K562 (cell line): ENCODE measurements at regions not wholly inside any gene's neighbourhood (a gene's known extent, or its start where the extent isn't known, plus 50 kb on each side); places are given as distances from the start of the nearest gene placed in this dataset.

ENCODE experiments used
- ATAC-seq: fragments of 200-7000 bp; cut with Tn5 transposase; 3 replicates; pipeline ENCODE4 v1.9.1; 2020; ENCODE audit warnings: moderate library complexity
- BruUV-seq: library from RNA; stranded (reverse); fragments of 400-500 nt; replicated peaks from 2 replicates; lab custom pipeline; 2021; lab: Mats Ljungman, UMichigan
- CTCF ChIA-PET: fragments of 300-600 bp; formaldehyde crosslinking; extraction: SDS; loops from one replicate; lab custom pipeline; 2021; ENCODE audit warnings: low intra/inter-chr PET ratio; lab: Yijun Ruan, JAX
- POLR2A ChIA-PET: fragments of 300-600, 350-650 bp; sonication (Branson Sonifier 250); formaldehyde crosslinking; extraction: SDS; loops from one replicate; lab custom pipeline; 2021; ENCODE audit warnings: antibody characterized with exemption, inconsistent platforms; lab: Yijun Ruan, JAX
- DNase-seq, 4 experiments: peaks; one replicate each; pipeline versions ENCODE4 v3.0.0 to v3.0.0-alpha.2; 2011 to 2018; ENCODE audit warnings: low spot score in 3 of 4, mixed read lengths in 3 of 4; ENCODE audit errors: extremely low read depth in 1 of 4
- FAIRE-seq: peaks from 2 replicates; lab custom pipeline; 2011; peaks lifted over from hg19 to GRCh38; lab: Jason Lieb, UNC
- H2AFZ ChIP-seq: 2 replicates; pipeline ENCODE4 v1.6.0; 2011; ENCODE audit warnings: low read depth, low read length, control low read depth, inconsistent platforms
- H3K27ac ChIP-seq: fragments of 200-600 bp; 3 replicates; pipeline ENCODE4 v1.8.0; 2011; ENCODE audit warnings: low read depth, mild to moderate bottlenecking, control low read depth, inconsistent platforms, low read length, moderate library complexity, mixed read lengths; ENCODE audit errors: extremely low read depth
- H3K27me3 ChIP-seq, 2 experiments: fragments of 300-600 bp in 1 of 2; 2 replicates in 1 of 2; 3 replicates in 1 of 2; pipeline versions ENCODE4 v1.6.0 to v1.8.0; 2011; ENCODE audit warnings: inconsistent platforms in 2 of 2, low read length in 2 of 2, mild to moderate bottlenecking in 1 of 2, mixed read lengths in 1 of 2, moderate library complexity in 1 of 2; ENCODE audit not compliant: control insufficient read depth in 2 of 2, insufficient read depth in 2 of 2
- H3K36me3 ChIP-seq: fragments of 300-600 bp; 3 replicates; pipeline ENCODE4 v1.8.0; 2011; ENCODE audit warnings: mild to moderate bottlenecking, low read length, inconsistent platforms; ENCODE audit not compliant: control insufficient read depth, insufficient read depth
- H3K4me1 ChIP-seq, 2 experiments: fragments of 200-600 bp in 1 of 2; replicated peaks in 1 of 2; 2 replicates in 1 of 2; 3 replicates in 1 of 2; pipeline versions ENCODE4 v1.5.1 to v1.8.0; 2011; ENCODE audit warnings: inconsistent platforms in 2 of 2, low read length in 2 of 2, mild to moderate bottlenecking in 1 of 2, mixed read lengths in 1 of 2, moderate library complexity in 1 of 2; ENCODE audit not compliant: control insufficient read depth in 2 of 2, insufficient read depth in 2 of 2
- H3K4me2 ChIP-seq: 2 replicates; pipeline ENCODE4 v1.6.1; 2011; ENCODE audit warnings: low read length, control low read depth, inconsistent platforms, mixed read lengths; ENCODE audit not compliant: insufficient read depth
- H3K4me3 ChIP-seq: fragments of 200-600 bp; sonication (generic), shearing (Covaris generic); 2 replicates; pipeline ENCODE4 v1.5.1; 2016; ENCODE audit warnings: control low read depth, inconsistent platforms
- H3K79me2 ChIP-seq: fragments of 200-600 bp; 3 replicates; pipeline ENCODE4 v1.8.0; 2011; ENCODE audit warnings: low read length, inconsistent platforms; ENCODE audit not compliant: control insufficient read depth, insufficient read depth
- H3K9ac ChIP-seq, 2 experiments: 2 replicates each; pipeline versions ENCODE4 v1.6.0 to v1.6.1; 2011; ENCODE audit warnings: low read depth in 2 of 2, low read length in 2 of 2, control low read depth in 1 of 2, inconsistent platforms in 1 of 2, mild to moderate bottlenecking in 1 of 2, mixed read lengths in 1 of 2; ENCODE audit not compliant: insufficient read depth in 1 of 2
- H3K9me1 ChIP-seq: one replicate; pipeline ENCODE4 v1.6.0; 2011; ENCODE audit warnings: inconsistent platforms, mild to moderate bottlenecking, low read length, moderate library complexity; ENCODE audit not compliant: control insufficient read depth, insufficient read depth
- H3K9me3 ChIP-seq: replicated peaks from 2 replicates; pipeline ENCODE4 v1.5.1; 2011; ENCODE audit warnings: low read depth, low read length, inconsistent platforms; ENCODE audit not compliant: control insufficient read depth, insufficient read depth
- H4K20me1 ChIP-seq: replicated peaks from 2 replicates; pipeline ENCODE4 v1.6.1; 2011; ENCODE audit warnings: low read length, inconsistent platforms, mixed read lengths; ENCODE audit not compliant: control insufficient read depth, insufficient read depth
- BDP1 ChIP-seq: IDR thresholded peaks from 3 replicates; pipeline ENCODE4 v1.6.1; 2011; ENCODE audit not compliant: insufficient read length, insufficient read depth
- CCAR2 ChIP-seq: fragments of 200-400 bp; formaldehyde crosslinking; IDR thresholded peaks from 2 replicates; pipeline ENCODE4 v1.6.1; 2017; ENCODE audit warnings: mild to moderate bottlenecking, low read depth, low read length
- CEBPG ChIP-seq, 3 experiments: fragments of 200-800 bp in 1 of 3; sonication (Bioruptor generic) in 1 of 3; sonication (generic) in 1 of 3; formaldehyde crosslinking in 1 of 3; IDR thresholded peaks in 2 of 3; conservative IDR thresholded peaks in 1 of 3; 2 replicates each; pipeline versions ENCODE4 v1.6.1 to v1.8.0; 2016 to 2022; ENCODE audit warnings: missing compliant biosample characterization in 2 of 3, missing genetic modification characterization in 2 of 3, mild to moderate bottlenecking in 1 of 3, missing genetic modification reagents in 1 of 3
- ETV6 ChIP-seq, 3 experiments: fragments of 150-350 bp in 1 of 3; sonication (generic) in 1 of 3; formaldehyde crosslinking in 1 of 3; IDR thresholded peaks; 2 replicates each; pipeline versions ENCODE4 v1.6.1 to v1.8.0; 2014 to 2022; ENCODE audit warnings: borderline replicate concordance in 2 of 3, low read depth in 2 of 3, antibody characterized with exemption in 1 of 3, low read length in 1 of 3, mild to moderate bottlenecking in 1 of 3, missing genetic modification reagents in 1 of 3
- HEY1 ChIP-seq: fragments of 250-450 bp; sonication (Bioruptor Pico); IDR thresholded peaks from 2 replicates; pipeline ENCODE4 v1.5.0; 2020; ENCODE audit warnings: mild to moderate bottlenecking, moderate library complexity, borderline replicate concordance
- ZNF280A ChIP-seq: fragments of 450-650 bp; IDR thresholded peaks from 2 replicates; pipeline ENCODE4 v1.6.1; 2018; ENCODE audit warnings: mild to moderate bottlenecking, low read depth; ENCODE audit not compliant: partially characterized antibody
- ZNF316 ChIP-seq: fragments of 450-650 bp; IDR thresholded peaks from 2 replicates; pipeline ENCODE4 v1.6.1; 2016
- ZNF436 ChIP-seq: fragments of 250-450, 450-650 bp; sonication (Bioruptor Pico); formaldehyde crosslinking; IDR thresholded peaks from 2 replicates; pipeline ENCODE4 v1.7.0; 2020; ENCODE audit warnings: mild to moderate bottlenecking
- ZNF655 ChIP-seq: fragments of 250-450 bp; sonication (Bioruptor Pico); IDR thresholded peaks from 2 replicates; pipeline ENCODE4 v1.5.0; 2021
- ZNF778 ChIP-seq: fragments of 450-650 bp; formaldehyde crosslinking; IDR thresholded peaks from 2 replicates; pipeline ENCODE4 v1.4.0; 2020; ENCODE audit warnings: mild to moderate bottlenecking, moderate library complexity
- ZNF830 ChIP-seq: fragments of 250-450 bp; sonication (Bioruptor Pico); IDR thresholded peaks from 2 replicates; pipeline ENCODE4 v1.5.0; 2021; ENCODE audit warnings: mild to moderate bottlenecking
- WGBS: fragments of 100-300 bp; shearing (Covaris generic); methylation state at CpG from one replicate; pipeline ENCODE4 v1.1.6; 2016; ENCODE audit warnings: low coverage, mixed read lengths; ENCODE audit not compliant: insufficient coverage; ENCODE audit errors: missing lambda C conversion rate; 5-methylcytosine and 5-hydroxymethylcytosine counted together
- in situ Hi-C: fragments of 300-500 bp; cut with MboI; formaldehyde crosslinking; loops from 4 replicates; pipeline ENCODE4 v1.15.0; 2018; ENCODE audit warnings: inconsistent platforms, mixed read lengths
- intact Hi-C: fragments of 100-400 bp; cut with micrococcal nuclease; formaldehyde crosslinking; loops from 2 replicates; pipeline ENCODE4 v1.14.2; 2022
- TF ChIP-seq, protein P1 (sequence below): fragments of 250-450 bp; sonication (Bioruptor Pico); IDR thresholded peaks from 2 replicates; pipeline ENCODE4 v1.4.0; 2020; ENCODE audit warnings: mild to moderate bottlenecking
- TF ChIP-seq, protein P2 (sequence below): fragments of 250-450 bp; sonication (Bioruptor Pico); IDR thresholded peaks from 2 replicates; pipeline ENCODE4 v1.6.1; 2021; ENCODE audit warnings: mild to moderate bottlenecking

- H3K27ac ChIP-seq: no peak overlapping the region
- FAIRE-seq (no peak), DNase-seq (no peak), ATAC-seq (no peak)
- H3K4me1 ChIP-seq: no peaks in the 10 kb centered on the region
- ChIA-PET CTCF (no interaction called here), POLR2A (no interaction called here)
- no TSS peak for BruUV-seq
- intact Hi-C loops: no loop called here
- H4K20me1 ChIP-seq: no peaks in the 10 kb centered on the region
- no peak overlapping the region for H3K4me3 ChIP-seq
- H2AFZ ChIP-seq: no peak overlapping the region
- no peak overlapping the region for H3K4me2 ChIP-seq
- H3K9me3 ChIP-seq: no peaks in the 10 kb centered on the region
- 0% methylated on average over 1 of the region's 1 CpG for WGBS
- H3K79me2 ChIP-seq: no peaks in the 10 kb centered on the region
- no peaks in the 10 kb centered on the region for H3K36me3 ChIP-seq
- in situ Hi-C loops: no loop called here
- no peak for TF ChIP-seq ZNF316
- no peak for TF ChIP-seq BDP1
- TF ChIP-seq ZNF436: no peak
- no peak for TF ChIP-seq ETV6 (IDR thresholded peaks at IDR 0.05; ENCODE audit: borderline replicate concordance in 1 of 2, low read depth in 2 of 2, low read length in 1 of 2)
- no peak for TF ChIP-seq ETV6 (CRISPR knock-in tag; IDR thresholded peaks at IDR 0.05; ENCODE audit: borderline replicate concordance)
- TF ChIP-seq, protein P1, sequence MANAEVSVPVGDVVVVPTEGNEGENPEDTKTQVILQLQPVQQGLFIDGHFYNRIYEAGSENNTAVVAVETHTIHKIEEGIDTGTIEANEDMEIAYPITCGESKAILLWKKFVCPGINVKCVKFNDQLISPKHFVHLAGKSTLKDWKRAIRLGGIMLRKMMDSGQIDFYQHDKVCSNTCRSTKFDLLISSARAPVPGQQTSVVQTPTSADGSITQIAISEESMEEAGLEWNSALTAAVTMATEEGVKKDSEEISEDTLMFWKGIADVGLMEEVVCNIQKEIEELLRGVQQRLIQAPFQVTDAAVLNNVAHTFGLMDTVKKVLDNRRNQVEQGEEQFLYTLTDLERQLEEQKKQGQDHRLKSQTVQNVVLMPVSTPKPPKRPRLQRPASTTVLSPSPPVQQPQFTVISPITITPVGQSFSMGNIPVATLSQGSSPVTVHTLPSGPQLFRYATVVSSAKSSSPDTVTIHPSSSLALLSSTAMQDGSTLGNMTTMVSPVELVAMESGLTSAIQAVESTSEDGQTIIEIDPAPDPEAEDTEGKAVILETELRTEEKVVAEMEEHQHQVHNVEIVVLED (CRISPR knock-in tag): no peak
- TF ChIP-seq ZNF280A: no peak
- no peak for TF ChIP-seq HEY1 (CRISPR knock-in tag)
- TF ChIP-seq ZNF778 (CRISPR knock-in tag): no peak
- TF ChIP-seq, protein P2, sequence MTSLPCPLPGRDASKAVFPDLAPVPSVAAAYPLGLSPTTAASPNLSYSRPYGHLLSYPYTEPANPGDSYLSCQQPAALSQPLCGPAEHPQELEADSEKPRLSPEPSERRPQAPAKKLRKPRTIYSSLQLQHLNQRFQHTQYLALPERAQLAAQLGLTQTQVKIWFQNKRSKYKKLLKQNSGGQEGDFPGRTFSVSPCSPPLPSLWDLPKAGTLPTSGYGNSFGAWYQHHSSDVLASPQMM (CRISPR knock-in tag): no peak
- no peak for TF ChIP-seq ZNF655 (CRISPR knock-in tag)
- TF ChIP-seq CEBPG (CRISPR knock-in tag; IDR thresholded peaks at IDR 0.05): no peak
- no peak for TF ChIP-seq CEBPG (tag; conservative IDR thresholded peaks at IDR 0.05 in 1 of 2, IDR thresholded peaks at IDR 0.05 in 1 of 2)
- TF ChIP-seq CCAR2: no peak
- TF ChIP-seq ZNF830 (CRISPR knock-in tag): no peak
- TF ChIP-seq, all 486 proteins: peak for 0
- Histone ChIP-seq H3K9me1 (no peaks in the 10 kb centered on the region), H3K9ac (no peak overlapping the region), H3K27me3 (no peaks in the 10 kb centered on the region)
Observed at GRCh38 chr5:110106750-110107149, 417.0 kb downstream of the MAN2A1 start.
